PC-3 (cell line): ENCODE measurements at regions not wholly inside any gene's neighbourhood (a gene's known extent, or its start where the extent isn't known, plus 50 kb on each side); places are given as distances from the start of the nearest gene placed in this dataset.
"Not testable (repeated sequence)": the region's sequence is repeated elsewhere in the genome, so short reads cannot be mapped to it uniquely, and the experiment has no call there.

Experiments used
- ATAC-seq: fragments of 200-7000 bp; cut with Tn5 transposase; 2 replicates; pipeline ENCODE4 v1.9.1; 2020; ENCODE audit warnings: mild to moderate bottlenecking, moderate library complexity
- BruUV-seq: library from RNA; stranded (reverse); fragments of 400-500 nt; replicated peaks from 2 replicates; lab custom pipeline; 2021; lab: Mats Ljungman, UMichigan
- CTCF ChIA-PET: fragments of 300-600 bp; sonication (Branson Sonifier 250); formaldehyde crosslinking; loops from one replicate; lab custom pipeline; 2022; ENCODE audit warnings: antibody characterized with exemption; lab: Charles Lee
- POLR2A ChIA-PET: fragments of 300-600 bp; sonication (Branson Sonifier 250); formaldehyde crosslinking; loops from one replicate; lab custom pipeline; 2022; ENCODE audit warnings: antibody characterized with exemption; ENCODE audit not compliant: unreplicated experiment; lab: Charles Lee
- DNase-seq: peaks from one replicate; pipeline ENCODE4 v3.0.0-alpha.2; 2015
- H2AFZ ChIP-seq: fragments of 300-600 bp; sonication (generic); 2 replicates; pipeline ENCODE4 v1.6.0; 2016; ENCODE audit warnings: antibody characterized with exemption, low read length
- H3F3A ChIP-seq: fragments of 300-600 bp; sonication (generic); one replicate; pipeline ENCODE4 v1.6.0; 2017; ENCODE audit warnings: antibody characterized with exemption, low read length, control low read depth, mild to moderate bottlenecking; ENCODE audit not compliant: unreplicated experiment
- H3K27ac ChIP-seq: fragments of 300-600 bp; sonication (generic); 2 replicates; pipeline ENCODE4 v1.5.1; 2016; ENCODE audit warnings: mild to moderate bottlenecking, low read length
- H3K27me3 ChIP-seq: fragments of 300-600 bp; sonication (generic); 2 replicates; pipeline ENCODE4 v1.6.1; 2016; ENCODE audit warnings: low read length, mixed read lengths
- H3K36me3 ChIP-seq: fragments of 300-600 bp; sonication (generic); 2 replicates; pipeline ENCODE4 v1.6.1; 2016; ENCODE audit warnings: low read depth, mixed run types, low read length, mixed read lengths
- H3K4me1 ChIP-seq: fragments of 300-600 bp; sonication (generic); 2 replicates; pipeline ENCODE4 v1.5.1; 2016; ENCODE audit warnings: low read length; ENCODE audit not compliant: insufficient read depth
- H3K4me2 ChIP-seq: fragments of 300-600 bp; sonication (generic); 2 replicates; pipeline ENCODE4 v1.6.0; 2016; ENCODE audit warnings: low read length
- H3K4me3 ChIP-seq: fragments of 300-600 bp; sonication (generic); 2 replicates; pipeline ENCODE4 v1.5.1; 2016; ENCODE audit warnings: mild to moderate bottlenecking, low read length, mixed read lengths
- H3K79me2 ChIP-seq: fragments of 300-600 bp; sonication (generic); 2 replicates; pipeline ENCODE4 v1.6.1; 2017; ENCODE audit warnings: low read length, mixed read lengths
- H3K9ac ChIP-seq: fragments of 300-600 bp; sonication (generic); 2 replicates; pipeline ENCODE4 v1.6.0; 2016; ENCODE audit warnings: mild to moderate bottlenecking, low read length
- H3K9me2 ChIP-seq: fragments of 300-600 bp; sonication (generic); replicated peaks from 2 replicates; pipeline ENCODE4 v1.6.1; 2016; ENCODE audit warnings: mixed run types, low read length, mixed read lengths
- H3K9me3 ChIP-seq: fragments of 300-600 bp; sonication (generic); 2 replicates; pipeline ENCODE4 v1.6.1; 2016; ENCODE audit warnings: low read length, mixed read lengths
- H4K20me1 ChIP-seq: fragments of 300-600 bp; sonication (generic); 2 replicates; pipeline ENCODE4 v1.6.1; 2016; ENCODE audit warnings: low read length, mixed read lengths
- intact Hi-C: fragments of 100-400 bp; cut with micrococcal nuclease; formaldehyde crosslinking; loops from 2 replicates; pipeline ENCODE4 v1.9.0; 2023

DNA sequence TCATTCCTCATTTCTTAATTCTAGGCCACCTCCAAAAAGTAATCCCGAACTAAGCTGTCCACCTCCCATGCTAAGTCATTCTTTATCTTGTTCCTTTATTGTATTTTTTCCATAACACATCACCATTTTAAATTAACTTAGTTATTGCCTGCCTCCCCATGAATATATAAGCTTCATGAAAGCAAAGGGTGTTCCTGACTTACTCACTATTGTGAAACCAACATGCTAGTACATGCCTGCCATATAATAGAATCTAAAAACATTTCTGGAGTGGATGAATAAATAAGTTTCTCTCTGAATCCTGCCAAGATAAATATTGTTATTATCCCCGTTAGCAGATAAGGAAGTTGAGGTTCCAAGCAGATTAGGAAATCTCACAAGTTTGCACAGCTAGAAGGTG, 232.1 kb downstream of the NPIPA8 start:
- H2AFZ ChIP-seq, H3K9me2 ChIP-seq, H3K9ac ChIP-seq, CTCF ChIA-PET, DNase-seq, H3K4me2 ChIP-seq, H3K27ac ChIP-seq, H3K27me3 ChIP-seq, POLR2A ChIA-PET, H3K9me3 ChIP-seq, H3K36me3 ChIP-seq, H3K4me3 ChIP-seq, H3K4me1 ChIP-seq, H4K20me1 ChIP-seq, BruUV-seq, intact Hi-C loops, H3K79me2 ChIP-seq, ATAC-seq, H3F3A ChIP-seq: not testable (repeated sequence)

DNA sequence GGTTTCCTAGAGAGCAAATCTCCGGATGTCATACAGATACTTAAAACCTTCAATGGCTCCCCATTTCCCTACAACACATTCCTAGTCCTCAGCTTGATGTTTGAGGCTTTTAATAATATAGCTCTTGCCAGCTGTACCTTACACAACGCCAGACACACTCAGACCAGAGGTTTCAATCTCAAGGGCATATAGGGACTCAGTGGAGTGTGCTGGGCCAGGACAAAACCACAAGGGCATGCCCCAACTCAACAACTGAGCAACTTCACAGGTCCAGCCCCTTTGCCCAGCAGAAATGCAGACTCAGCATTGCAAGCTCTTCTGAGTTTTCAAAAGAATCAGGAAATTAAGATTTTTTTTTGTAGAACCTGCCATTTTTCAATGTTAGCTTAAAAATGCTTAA, 235.5 kb downstream of the NPIPA8 start:
- CTCF ChIA-PET, intact Hi-C loops, H3K36me3 ChIP-seq, H3K79me2 ChIP-seq, H3K27me3 ChIP-seq, ATAC-seq, H3K9me3 ChIP-seq, BruUV-seq, DNase-seq, H4K20me1 ChIP-seq, H3K27ac ChIP-seq, H3K4me2 ChIP-seq, POLR2A ChIA-PET, H3F3A ChIP-seq, H2AFZ ChIP-seq, H3K4me1 ChIP-seq, H3K9me2 ChIP-seq, H3K4me3 ChIP-seq, H3K9ac ChIP-seq: not testable (repeated sequence)

GRCh38 chr16:18092605-18093004, 243.9 kb downstream of the NPIPA8 start:
- DNase-seq, CTCF ChIA-PET, intact Hi-C loops: not testable (repeated sequence)

DNA sequence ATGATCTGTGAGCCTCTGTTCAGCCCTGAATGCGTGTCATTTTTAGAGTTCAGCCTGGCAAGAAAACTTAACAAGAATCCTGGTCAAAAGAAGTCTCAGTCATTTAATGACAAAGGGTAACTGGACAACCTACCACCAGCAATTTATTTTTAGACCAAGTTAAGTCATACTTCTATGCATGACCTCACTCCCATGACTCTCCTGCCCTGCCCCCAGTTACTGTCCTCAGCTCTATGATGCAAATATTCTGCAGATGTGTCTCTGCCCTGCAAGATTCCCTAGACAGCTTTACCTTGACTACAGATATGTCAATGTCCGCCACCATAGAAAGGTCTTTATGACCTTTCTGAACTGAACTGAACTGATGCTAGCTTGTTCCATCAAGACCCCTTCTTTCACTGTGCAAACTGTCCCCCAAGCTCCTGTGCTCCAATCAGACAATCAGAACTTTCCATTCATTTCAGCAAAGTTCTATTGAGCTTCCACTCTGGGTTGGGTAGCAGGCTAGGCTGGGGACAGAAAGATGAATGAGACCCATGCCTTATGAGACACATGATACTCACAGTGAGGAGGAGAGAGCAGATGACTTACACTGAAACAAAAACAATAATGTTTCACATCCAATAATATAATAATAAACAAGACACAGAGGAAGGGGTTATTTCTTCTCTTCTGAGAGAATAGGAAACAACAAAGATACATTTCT, 255.7 kb downstream of the NPIPA8 start:
- H2AFZ ChIP-seq, BruUV-seq, H3F3A ChIP-seq, H3K27me3 ChIP-seq, CTCF ChIA-PET, H3K4me1 ChIP-seq, DNase-seq, H3K4me2 ChIP-seq, ATAC-seq, H3K79me2 ChIP-seq, H3K27ac ChIP-seq, H3K4me3 ChIP-seq, H3K36me3 ChIP-seq, H4K20me1 ChIP-seq, H3K9me2 ChIP-seq, intact Hi-C loops, POLR2A ChIA-PET, H3K9me3 ChIP-seq, H3K9ac ChIP-seq: not testable (repeated sequence)

More at GRCh38 chr16:18092605-18093004, 243.9 kb downstream of the NPIPA8 start:
- POLR2A ChIA-PET, H3F3A ChIP-seq, H3K27ac ChIP-seq, H3K9ac ChIP-seq, BruUV-seq, H3K36me3 ChIP-seq, ATAC-seq, H3K9me3 ChIP-seq, H2AFZ ChIP-seq, H3K9me2 ChIP-seq, H4K20me1 ChIP-seq, H3K4me2 ChIP-seq, H3K4me3 ChIP-seq, H3K4me1 ChIP-seq, H3K27me3 ChIP-seq, H3K79me2 ChIP-seq: not testable (repeated sequence)

DNA sequence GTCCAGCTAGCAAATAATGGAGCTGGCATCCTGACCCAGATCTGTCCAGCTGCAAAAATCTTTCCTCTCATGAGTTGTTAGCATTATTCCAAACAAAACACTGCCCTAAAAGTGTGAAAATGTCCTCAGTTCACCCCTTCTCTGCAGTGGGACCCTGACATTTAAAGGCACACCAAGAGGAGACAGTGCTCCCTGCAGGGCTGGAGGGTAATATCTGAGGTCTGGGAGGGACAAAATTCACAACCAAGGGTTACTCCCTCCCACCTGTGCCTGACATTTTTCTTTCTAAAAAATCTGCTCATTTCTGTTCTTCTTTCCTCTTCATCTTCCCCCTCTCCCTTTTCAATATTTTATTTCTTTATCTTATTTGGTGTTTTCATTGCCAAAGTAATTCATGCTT, 258.6 kb downstream of the NPIPA8 start:
- H2AFZ ChIP-seq, H3K4me1 ChIP-seq, POLR2A ChIA-PET, ATAC-seq, CTCF ChIA-PET, H3K4me3 ChIP-seq, H3F3A ChIP-seq, H4K20me1 ChIP-seq, H3K36me3 ChIP-seq, DNase-seq, H3K79me2 ChIP-seq, H3K9me2 ChIP-seq, H3K9ac ChIP-seq, H3K27ac ChIP-seq, H3K27me3 ChIP-seq, H3K9me3 ChIP-seq, H3K4me2 ChIP-seq, intact Hi-C loops, BruUV-seq: not testable (repeated sequence)
